Mesenchymal stem cell (in vitro differentiated cells and primary cell): ENCODE measurements at regions not wholly inside any gene's neighbourhood (a gene's known extent, or its start where the extent isn't known, plus 50 kb on each side); places are given as distances from the start of the nearest gene placed in this dataset.

Source experiments
- DNase-seq: peaks from one replicate; pipeline ENCODE4 v3.0.0-alpha.2; 2013
- H2AFZ ChIP-seq: one replicate; pipeline ENCODE4 v1.6.1; 2013; ENCODE audit warnings: low read depth, mild to moderate bottlenecking, control low read depth, inconsistent platforms, low read length, moderate library complexity
- H2AK5ac ChIP-seq: 2 replicates; pipeline ENCODE4 v1.6.1; 2013; ENCODE audit warnings: low read length, moderate library complexity, mild to moderate bottlenecking, inconsistent platforms; ENCODE audit not compliant: severe bottlenecking
- H2BK120ac ChIP-seq: one replicate; pipeline ENCODE4 v1.6.1; 2013; ENCODE audit warnings: low read depth, mild to moderate bottlenecking, inconsistent platforms, low read length, moderate library complexity
- H2BK12ac ChIP-seq, 2 experiments: one replicate each; pipeline ENCODE4 v1.6.1; 2013; ENCODE audit warnings: inconsistent platforms in 2 of 2, low read length in 2 of 2, mild to moderate bottlenecking in 2 of 2, moderate library complexity in 2 of 2, control low read depth in 1 of 2
- H2BK15ac ChIP-seq: one replicate; pipeline ENCODE4 v1.6.1; 2013; ENCODE audit warnings: mild to moderate bottlenecking, low read depth, inconsistent platforms; ENCODE audit not compliant: poor library complexity, severe bottlenecking
- H2BK5ac ChIP-seq: 2 replicates; pipeline ENCODE4 v1.6.1; 2013; ENCODE audit warnings: low read depth, mild to moderate bottlenecking, low read length, control low read depth, inconsistent platforms; ENCODE audit not compliant: poor library complexity, severe bottlenecking
- H3K14ac ChIP-seq, 2 experiments: one replicate each; pipeline ENCODE4 v1.6.1; 2013; ENCODE audit warnings: inconsistent platforms in 2 of 2, low read length in 2 of 2, control low read depth in 1 of 2, mild to moderate bottlenecking in 1 of 2, moderate library complexity in 1 of 2
- H3K18ac ChIP-seq, 2 experiments: one replicate each; pipeline ENCODE4 v1.6.1; 2013; ENCODE audit warnings: inconsistent platforms in 2 of 2, low read length in 2 of 2, control low read depth in 1 of 2, low read depth in 1 of 2, mild to moderate bottlenecking in 1 of 2
- H3K23ac ChIP-seq, 2 experiments: one replicate each; pipeline ENCODE4 v1.6.1; 2013; ENCODE audit warnings: inconsistent platforms in 2 of 2, low read length in 2 of 2, mild to moderate bottlenecking in 2 of 2, moderate library complexity in 2 of 2, control low read depth in 1 of 2
- H3K27ac ChIP-seq: 2 replicates; pipeline ENCODE4 v1.5.1; 2013; ENCODE audit warnings: mild to moderate bottlenecking, moderate library complexity, low read length, control low read depth, inconsistent platforms; ENCODE audit not compliant: poor library complexity, severe bottlenecking
- H3K27me3 ChIP-seq, 2 experiments: 2 replicates each; pipeline versions ENCODE4 v1.6.1 to v1.7.0; 2013; ENCODE audit warnings: low read length in 2 of 2, mild to moderate bottlenecking in 2 of 2, moderate library complexity in 2 of 2, control low read depth in 1 of 2, inconsistent platforms in 1 of 2; ENCODE audit not compliant: control insufficient read depth in 1 of 2, insufficient read depth in 1 of 2
- H3K36me3 ChIP-seq, 2 experiments: 2 replicates each; pipeline versions ENCODE4 v1.6.1 to v1.7.0; 2013; ENCODE audit warnings: low read length in 2 of 2, control low read depth in 1 of 2, inconsistent platforms in 1 of 2, low read depth in 1 of 2, mild to moderate bottlenecking in 1 of 2; ENCODE audit not compliant: insufficient read depth in 2 of 2, control insufficient read depth in 1 of 2
- H3K4ac ChIP-seq, 2 experiments: one replicate each; pipeline ENCODE4 v1.6.1; 2013; ENCODE audit warnings: inconsistent platforms in 2 of 2, low read length in 2 of 2, mild to moderate bottlenecking in 2 of 2, moderate library complexity in 2 of 2, control low read depth in 1 of 2, low read depth in 1 of 2
- H3K4me1 ChIP-seq: 2 replicates; pipeline ENCODE4 v1.6.1; 2013; ENCODE audit warnings: low read depth, low read length, control low read depth; ENCODE audit not compliant: control insufficient read depth, insufficient read depth
- H3K4me2 ChIP-seq: 2 replicates; pipeline ENCODE4 v1.6.1; 2013; ENCODE audit warnings: low read length, mild to moderate bottlenecking, inconsistent platforms; ENCODE audit not compliant: poor library complexity, severe bottlenecking
- H3K4me3 ChIP-seq, 2 experiments: 2 replicates each; pipeline versions ENCODE4 v1.5.1 to v1.7.0; 2013; ENCODE audit warnings: low read length in 2 of 2, mild to moderate bottlenecking in 2 of 2, control low read depth in 1 of 2, low read depth in 1 of 2; ENCODE audit not compliant: insufficient read depth in 1 of 2
- H3K79me1 ChIP-seq: replicated peaks from 2 replicates; pipeline ENCODE4 v1.6.1; 2013; ENCODE audit warnings: mild to moderate bottlenecking, control low read depth, low read length, inconsistent platforms; ENCODE audit not compliant: poor library complexity, severe bottlenecking
- H3K9ac ChIP-seq: 2 replicates; pipeline ENCODE4 v1.7.0; 2013; ENCODE audit warnings: mild to moderate bottlenecking, low read length, moderate library complexity
- H3K9me3 ChIP-seq: 2 replicates; pipeline ENCODE4 v1.7.0; 2013; ENCODE audit warnings: mild to moderate bottlenecking, low read length; ENCODE audit not compliant: control insufficient read depth
- H4K8ac ChIP-seq: one replicate; pipeline ENCODE4 v1.6.1; 2013; ENCODE audit warnings: inconsistent platforms, mild to moderate bottlenecking, low read length, moderate library complexity
- H4K91ac ChIP-seq: one replicate; pipeline ENCODE4 v1.6.1; 2013; ENCODE audit warnings: mild to moderate bottlenecking, low read length, inconsistent platforms
- WGBS: methylation state at CpG from one replicate; pipeline ENCODE4 v1.1.7; 2013; ENCODE audit warnings: mixed read lengths; 5-methylcytosine and 5-hydroxymethylcytosine counted together

DNA sequence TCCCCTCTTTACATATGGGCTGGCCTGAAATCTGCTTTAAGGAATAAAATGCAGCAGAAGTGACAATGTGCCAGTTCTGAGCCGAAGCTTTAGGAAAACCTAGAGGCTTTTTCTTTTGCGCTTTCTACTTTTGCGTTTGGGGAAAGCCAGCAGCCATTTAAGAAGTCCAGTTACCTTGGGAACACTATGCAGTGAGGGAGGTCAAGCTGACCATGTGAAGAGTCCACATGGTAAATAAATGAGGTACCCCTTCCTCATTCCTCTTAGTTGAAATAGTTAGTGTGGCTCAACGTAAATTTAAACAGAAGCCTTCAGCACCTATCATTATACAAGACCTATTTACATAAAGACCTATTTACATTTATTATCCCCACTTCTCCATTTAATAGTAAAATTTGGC is 78.5 kb downstream of the TFPI2 start:
- no peak overlapping the region for H3K4me3 ChIP-seq

DNA sequence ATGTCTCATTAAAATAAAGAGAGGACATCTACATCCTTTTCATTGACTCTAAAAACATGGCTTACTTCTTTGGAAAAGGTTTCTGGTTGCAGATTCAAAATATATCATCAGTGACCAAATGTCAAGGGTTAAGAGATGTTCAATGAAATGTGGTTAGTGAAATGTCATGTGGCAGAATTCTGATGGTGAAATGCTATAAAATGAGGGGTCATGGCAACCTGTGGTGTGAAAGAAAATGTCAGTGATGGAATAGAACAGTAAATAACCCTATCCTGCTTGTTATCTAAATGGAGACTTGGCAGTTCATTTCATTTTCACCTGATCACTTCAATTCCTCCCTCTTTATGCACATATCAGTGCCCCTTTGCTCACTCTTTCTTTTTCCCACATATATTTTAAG is 79.4 kb downstream of the TFPI2 start:
- H2BK5ac ChIP-seq: no peak overlapping the region
- H3K9me3 ChIP-seq: no peaks in the 10 kb centered on the region
- H2BK120ac ChIP-seq: no peak overlapping the region
- H4K8ac ChIP-seq: no peak overlapping the region
- H2BK15ac ChIP-seq: no peak overlapping the region
- no peaks in the 10 kb centered on the region for H3K27me3 ChIP-seq
- H3K4me3 ChIP-seq: no peak overlapping the region
- H3K14ac ChIP-seq: no peak overlapping the region
- DNase-seq: no peak
- H3K27ac ChIP-seq: no peak overlapping the region
- H3K9ac ChIP-seq: no peak overlapping the region
- no peak overlapping the region for H3K23ac ChIP-seq
- H3K4ac ChIP-seq: no peak overlapping the region
- H2AFZ ChIP-seq: no peak overlapping the region
- no peak overlapping the region for H3K4me2 ChIP-seq
- H3K4me1 ChIP-seq: no peaks in the 10 kb centered on the region
- no peak overlapping the region for H3K18ac ChIP-seq
- H3K36me3 ChIP-seq: no peaks in the 10 kb centered on the region
- H3K79me1 ChIP-seq: no peaks in the 10 kb centered on the region
- H2BK12ac ChIP-seq: no peak overlapping the region
- no peak overlapping the region for H4K91ac ChIP-seq
- H2AK5ac ChIP-seq: no peak overlapping the region

More for the DNA sequence above, 78.5 kb downstream of the TFPI2 start:
- DNase-seq: no peak
- no peak overlapping the region for H3K4ac ChIP-seq
- H2BK12ac ChIP-seq: no peak overlapping the region
- H3K23ac ChIP-seq: no peak overlapping the region
- no peak overlapping the region for H3K4me2 ChIP-seq
- H4K8ac ChIP-seq: no peak overlapping the region
- no peak overlapping the region for H4K91ac ChIP-seq
- no peak overlapping the region for H2BK5ac ChIP-seq
- no peak overlapping the region for H2BK15ac ChIP-seq
- H3K14ac ChIP-seq: no peak overlapping the region
- H2AFZ ChIP-seq: no peak overlapping the region
- H3K27ac ChIP-seq: no peak overlapping the region
- H3K18ac ChIP-seq: no peak overlapping the region
- no peaks in the 10 kb centered on the region for H3K79me1 ChIP-seq
- H3K9ac ChIP-seq: no peak overlapping the region
- H3K9me3 ChIP-seq: no peaks in the 10 kb centered on the region
- 94% methylated on average over 4 of the region's 4 CpGs for WGBS
- H2BK120ac ChIP-seq: no peak overlapping the region
- no peaks in the 10 kb centered on the region for H3K36me3 ChIP-seq
- H2AK5ac ChIP-seq: no peak overlapping the region
- no peaks in the 10 kb centered on the region for H3K4me1 ChIP-seq
- no peaks in the 10 kb centered on the region for H3K27me3 ChIP-seq

DNA sequence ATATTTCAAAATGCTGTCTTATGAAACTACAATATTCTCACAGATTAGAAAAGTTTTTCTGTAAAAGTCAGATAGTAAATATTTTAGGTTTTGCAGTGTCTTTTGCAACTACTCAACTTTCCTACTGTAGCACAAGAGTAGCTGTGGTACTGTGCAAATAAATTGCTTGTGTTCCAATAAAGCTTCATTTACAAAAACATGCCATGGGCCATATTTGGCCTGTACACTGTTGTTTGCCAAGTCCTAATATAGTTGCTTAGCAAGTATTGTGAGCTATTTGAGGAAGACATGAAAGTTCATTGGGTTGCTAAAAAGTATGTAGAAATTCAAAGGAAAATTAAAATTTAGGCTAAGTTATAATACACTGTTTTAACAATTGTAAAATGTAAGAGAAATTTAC is 80.0 kb downstream of the TFPI2 start:
- DNase-seq: no peak
- no peak overlapping the region for H3K23ac ChIP-seq
- no peak overlapping the region for H2BK5ac ChIP-seq
- no peak overlapping the region for H2BK15ac ChIP-seq
- no peaks in the 10 kb centered on the region for H3K4me1 ChIP-seq
- no peak overlapping the region for H2BK120ac ChIP-seq
- H2AFZ ChIP-seq: no peak overlapping the region
- no peak overlapping the region for H3K9ac ChIP-seq
- no peaks in the 10 kb centered on the region for H3K27me3 ChIP-seq
- no peak overlapping the region for H3K18ac ChIP-seq
- H3K27ac ChIP-seq: no peak overlapping the region
- H2AK5ac ChIP-seq: no peak overlapping the region
- no peak overlapping the region for H2BK12ac ChIP-seq
- H3K14ac ChIP-seq: no peak overlapping the region
- no peaks in the 10 kb centered on the region for H3K9me3 ChIP-seq
- no peaks in the 10 kb centered on the region for H3K79me1 ChIP-seq
- H3K4me2 ChIP-seq: no peak overlapping the region
- H4K91ac ChIP-seq: no peak overlapping the region
- no peaks in the 10 kb centered on the region for H3K36me3 ChIP-seq
- H4K8ac ChIP-seq: no peak overlapping the region
- no peak overlapping the region for H3K4ac ChIP-seq
- no peak overlapping the region for H3K4me3 ChIP-seq

DNA sequence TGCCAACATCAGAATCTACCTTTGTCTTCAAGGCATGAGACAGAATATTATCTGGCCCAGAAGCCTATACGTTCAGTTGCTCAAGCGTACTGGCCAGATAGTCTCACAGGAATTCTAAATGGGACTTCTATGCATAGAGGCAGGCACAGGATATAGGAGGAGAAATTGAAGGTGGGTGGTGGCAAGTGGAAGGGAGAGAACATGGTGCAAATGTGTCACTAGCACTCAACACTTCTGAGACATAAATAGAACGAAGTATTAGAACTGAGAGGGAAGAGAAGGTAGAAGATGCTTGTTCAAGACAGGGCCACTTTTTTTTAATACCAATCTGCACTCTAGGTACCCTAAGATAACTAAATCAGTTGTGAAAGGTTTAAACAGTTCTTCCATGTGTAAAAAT is 85.8 kb downstream of the TFPI2 start:
- H3K18ac ChIP-seq: no peak overlapping the region
- WGBS: 91% methylated on average over 2 of the region's 3 CpGs
- H3K4ac ChIP-seq: no peak overlapping the region
- H3K4me3 ChIP-seq: no peak overlapping the region
- no peak overlapping the region for H3K9ac ChIP-seq
- H2BK15ac ChIP-seq: no peak overlapping the region
- H4K8ac ChIP-seq: no peak overlapping the region
- H3K9me3 ChIP-seq: no peaks in the 10 kb centered on the region
- H2BK5ac ChIP-seq: no peak overlapping the region
- no peaks in the 10 kb centered on the region for H3K27me3 ChIP-seq
- no peak overlapping the region for H2AFZ ChIP-seq
- no peak overlapping the region for H3K23ac ChIP-seq
- no peak overlapping the region for H2BK120ac ChIP-seq
- no peak overlapping the region for H3K4me2 ChIP-seq
- DNase-seq: no peak
- no peak overlapping the region for H3K14ac ChIP-seq
- H4K91ac ChIP-seq: no peak overlapping the region
- H3K79me1 ChIP-seq: no peaks in the 10 kb centered on the region
- no peak overlapping the region for H2AK5ac ChIP-seq
- no peak overlapping the region for H2BK12ac ChIP-seq
- H3K4me1 ChIP-seq: no peaks in the 10 kb centered on the region
- no peaks in the 10 kb centered on the region for H3K36me3 ChIP-seq
- H3K27ac ChIP-seq: no peak overlapping the region
